ENCODE measurements at regions not wholly inside any gene's neighbourhood (a gene's known extent, or its start where the extent isn't known, plus 50 kb on each side); places are given as distances from the start of the nearest gene placed in this dataset.

DNA sequence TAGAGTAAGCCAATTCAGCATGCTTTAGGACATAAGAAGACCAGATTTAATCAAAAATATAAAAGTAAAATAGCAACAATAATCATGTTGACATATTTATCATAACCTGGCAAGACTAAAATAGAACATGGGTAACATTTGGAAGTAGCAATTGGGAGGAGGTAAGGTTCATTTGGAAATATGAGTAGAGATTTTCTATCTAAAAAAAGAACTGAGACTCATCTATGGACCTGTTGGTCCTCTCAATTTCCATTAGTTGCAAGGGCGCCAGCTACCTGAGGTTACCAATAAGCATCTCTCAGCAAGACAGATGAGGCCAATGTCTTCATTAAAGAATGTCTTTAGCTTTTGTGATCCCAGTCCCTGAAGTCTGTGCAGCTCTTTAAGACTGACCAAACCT lies 196.0 kb downstream of the IRS1 start:
- TF ChIP-seq EP300 (IDR thresholded peaks at IDR 0.05), result no peak
- TF ChIP-seq, protein P1, sequence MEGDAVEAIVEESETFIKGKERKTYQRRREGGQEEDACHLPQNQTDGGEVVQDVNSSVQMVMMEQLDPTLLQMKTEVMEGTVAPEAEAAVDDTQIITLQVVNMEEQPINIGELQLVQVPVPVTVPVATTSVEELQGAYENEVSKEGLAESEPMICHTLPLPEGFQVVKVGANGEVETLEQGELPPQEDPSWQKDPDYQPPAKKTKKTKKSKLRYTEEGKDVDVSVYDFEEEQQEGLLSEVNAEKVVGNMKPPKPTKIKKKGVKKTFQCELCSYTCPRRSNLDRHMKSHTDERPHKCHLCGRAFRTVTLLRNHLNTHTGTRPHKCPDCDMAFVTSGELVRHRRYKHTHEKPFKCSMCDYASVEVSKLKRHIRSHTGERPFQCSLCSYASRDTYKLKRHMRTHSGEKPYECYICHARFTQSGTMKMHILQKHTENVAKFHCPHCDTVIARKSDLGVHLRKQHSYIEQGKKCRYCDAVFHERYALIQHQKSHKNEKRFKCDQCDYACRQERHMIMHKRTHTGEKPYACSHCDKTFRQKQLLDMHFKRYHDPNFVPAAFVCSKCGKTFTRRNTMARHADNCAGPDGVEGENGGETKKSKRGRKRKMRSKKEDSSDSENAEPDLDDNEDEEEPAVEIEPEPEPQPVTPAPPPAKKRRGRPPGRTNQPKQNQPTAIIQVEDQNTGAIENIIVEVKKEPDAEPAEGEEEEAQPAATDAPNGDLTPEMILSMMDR (IDR thresholded peaks at IDR 0.05), result no peak
- TF ChIP-seq POLR2AphosphoS5 (IDR thresholded peaks at IDR 0.05), result no peak
- TF ChIP-seq POLR2A (IDR thresholded peaks at IDR 0.05), result no peak
